ENCODE measurements at regions not wholly inside any gene's neighbourhood (a gene's known extent, or its start where the extent isn't known, plus 50 kb on each side); places are given as distances from the start of the nearest gene placed in this dataset.
"Not testable (repeated sequence)": the region's sequence is repeated elsewhere in the genome, so short reads cannot be mapped to it uniquely, and the experiment has no call there.

DNA sequence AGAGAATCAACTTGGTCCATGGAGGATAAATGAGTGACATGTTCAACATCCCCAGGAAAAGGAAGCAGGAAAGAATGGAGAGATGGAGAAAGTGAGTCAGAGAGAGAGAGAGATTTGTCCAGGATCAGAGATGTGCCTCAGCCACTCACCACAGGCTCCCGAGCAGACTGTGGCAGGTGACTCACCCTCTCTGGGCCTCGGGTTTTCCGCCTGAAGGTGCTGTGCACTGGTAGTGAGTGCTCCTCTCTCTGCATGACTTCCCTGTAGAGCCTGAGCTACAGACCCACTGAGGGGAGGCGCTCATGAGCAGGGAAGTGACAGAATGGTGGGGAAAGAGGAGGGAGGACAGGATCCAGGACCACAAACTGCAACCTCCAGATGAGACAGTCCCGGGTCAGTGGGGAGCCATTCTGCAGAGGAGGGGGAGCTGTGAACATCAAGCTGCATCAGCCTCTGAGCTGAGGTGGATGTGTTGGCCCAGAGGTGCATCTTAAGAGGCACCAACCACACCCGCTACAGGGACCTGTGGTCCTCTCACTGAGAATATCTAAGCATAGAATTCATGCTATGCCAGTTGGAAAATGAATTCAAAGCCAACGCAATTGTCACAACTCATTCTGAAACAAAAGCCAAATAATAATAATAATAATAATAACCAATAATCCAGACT is 433.4 kb downstream of the BRD1 start:
- no peak for DNase-seq (ENCODE audit: low read depth in 3 of 3)

DNA sequence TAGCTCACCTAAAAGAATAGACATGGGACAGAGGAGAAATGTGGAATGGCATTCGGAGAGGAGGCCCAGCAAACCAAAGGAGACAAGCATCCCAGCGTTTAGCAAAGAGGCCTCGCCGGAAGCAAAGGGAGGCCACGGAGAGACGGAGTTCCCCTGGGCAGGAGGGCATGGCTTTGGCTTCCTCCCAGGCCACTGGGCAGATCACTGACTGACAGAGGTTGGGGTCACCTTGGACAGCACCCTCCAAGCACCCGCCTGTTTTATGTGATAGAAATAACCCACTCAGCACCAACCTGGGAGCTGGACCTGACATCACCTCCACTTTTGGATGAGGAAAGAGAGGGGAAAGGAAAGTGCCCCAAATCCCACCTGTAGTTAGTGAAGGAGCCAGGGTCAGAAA is 434.1 kb downstream of the BRD1 start:
- no peak for DNase-seq (ENCODE audit: low read depth in 3 of 3)

DNA sequence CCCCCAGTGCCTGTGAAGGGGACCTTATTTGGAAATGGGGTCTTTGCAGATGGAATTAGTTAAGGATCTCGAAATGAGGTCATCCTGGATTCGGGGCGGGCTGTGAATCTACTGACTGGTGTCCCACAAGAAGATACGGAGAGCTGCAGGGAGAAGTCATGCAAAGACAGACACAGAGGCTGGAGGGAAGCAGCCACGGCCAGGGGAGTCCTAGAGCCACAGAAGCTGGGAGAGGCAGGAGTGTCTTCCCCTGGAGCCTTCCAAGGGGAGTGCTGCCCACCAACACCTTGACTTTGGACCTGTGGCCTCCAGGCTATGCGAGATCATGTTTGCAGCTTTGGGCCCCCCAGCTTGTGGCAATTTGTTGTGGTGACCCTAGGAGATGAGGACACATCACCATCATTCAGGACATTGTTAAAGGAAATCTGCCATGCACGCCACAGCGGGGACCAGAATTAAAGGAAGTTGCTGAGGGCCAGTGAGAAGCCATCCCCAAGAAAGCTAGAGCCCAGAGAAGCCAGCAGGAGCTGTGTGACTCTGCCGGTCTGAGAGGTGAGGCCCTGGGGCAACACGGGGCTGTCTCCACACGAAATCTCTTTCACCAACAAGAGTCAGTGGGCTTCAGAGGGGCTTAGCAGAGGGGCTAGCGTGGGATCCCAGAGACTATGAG is 434.7 kb downstream of the BRD1 start:
- DNase-seq (ENCODE audit: low read depth in 3 of 3): no peak

DNA sequence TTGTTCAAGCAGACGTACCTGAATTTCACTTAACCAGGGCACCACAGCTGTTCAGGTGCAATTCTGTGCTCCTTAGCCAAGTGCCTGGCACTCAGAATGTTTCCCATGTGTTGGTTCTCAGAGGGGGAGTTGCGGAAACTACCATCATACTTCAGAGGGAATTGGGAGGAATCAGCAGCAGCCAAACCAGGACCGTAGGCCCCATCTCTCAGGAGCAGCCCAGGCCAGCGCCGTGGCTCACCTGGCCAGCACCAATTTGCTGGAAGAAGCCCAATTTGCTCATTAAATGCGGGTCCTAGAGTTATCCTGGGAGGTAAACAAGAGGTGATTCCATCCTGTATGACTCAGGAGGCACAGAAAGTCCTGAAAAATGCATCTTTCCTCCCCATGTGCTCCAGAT is 435.4 kb downstream of the BRD1 start:
- no peak for DNase-seq (ENCODE audit: low read depth in 3 of 3)

DNA sequence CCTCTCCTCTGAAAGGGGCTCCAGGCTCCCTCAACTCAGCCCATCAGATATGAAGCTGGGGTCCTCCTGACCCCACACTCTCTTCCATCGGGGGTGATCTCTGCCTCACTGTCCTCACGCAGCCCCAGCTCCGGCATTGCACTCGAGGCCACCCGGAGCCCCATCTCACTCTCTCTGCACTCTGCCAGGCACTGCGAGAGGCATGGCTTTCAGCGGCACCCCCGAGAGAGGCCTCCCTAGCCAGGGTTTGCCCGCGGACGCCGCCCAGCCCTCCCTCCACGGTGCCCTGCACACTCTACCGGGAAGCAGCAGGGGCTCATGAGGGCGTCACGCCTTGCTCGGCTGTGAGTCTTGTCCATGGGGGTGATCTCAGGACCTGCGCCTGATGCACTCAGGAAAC is 436.2 kb downstream of the BRD1 start:
- DNase-seq (ENCODE audit: low read depth in 3 of 3): no peak

DNA sequence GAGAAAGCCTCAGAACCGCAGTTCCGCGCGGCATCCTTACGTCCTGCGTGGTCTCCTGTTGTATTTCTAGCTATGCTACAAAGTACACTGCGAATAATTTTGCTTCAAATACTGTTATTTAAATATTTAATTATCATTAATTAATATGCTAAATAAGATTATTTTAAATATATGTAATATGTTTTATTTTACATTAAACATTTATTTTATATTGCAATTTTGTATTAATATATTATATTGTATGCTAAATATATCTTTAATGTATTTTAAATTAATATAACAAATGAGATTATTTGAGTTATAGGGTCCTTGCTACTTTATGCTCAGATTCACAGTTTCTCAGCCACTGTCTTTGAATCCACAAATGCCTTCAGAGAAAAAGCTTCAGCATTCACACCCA is 436.7 kb downstream of the BRD1 start:
- no peak for DNase-seq (ENCODE audit: low read depth in 3 of 3)

DNA sequence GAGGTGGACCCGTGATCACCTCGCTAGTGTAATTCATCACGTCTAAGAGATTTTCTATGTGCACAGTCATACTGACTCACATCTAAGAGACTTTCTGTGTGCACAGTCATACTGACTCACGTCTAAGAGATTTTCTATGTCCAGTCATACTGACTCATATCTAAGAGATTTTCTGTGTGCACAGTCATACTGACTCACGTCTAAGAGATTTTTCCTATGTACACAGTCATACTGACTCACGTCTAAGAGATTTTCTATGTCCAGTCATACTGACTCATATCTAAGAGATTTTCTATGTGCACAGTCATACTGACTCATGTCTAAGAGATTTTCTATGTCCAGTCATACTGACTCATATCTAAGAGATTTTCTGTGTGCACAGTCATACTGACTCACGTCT is 443.8 kb downstream of the BRD1 start:
- DNase-seq (ENCODE audit: low read depth in 3 of 3): not testable (repeated sequence)

DNA sequence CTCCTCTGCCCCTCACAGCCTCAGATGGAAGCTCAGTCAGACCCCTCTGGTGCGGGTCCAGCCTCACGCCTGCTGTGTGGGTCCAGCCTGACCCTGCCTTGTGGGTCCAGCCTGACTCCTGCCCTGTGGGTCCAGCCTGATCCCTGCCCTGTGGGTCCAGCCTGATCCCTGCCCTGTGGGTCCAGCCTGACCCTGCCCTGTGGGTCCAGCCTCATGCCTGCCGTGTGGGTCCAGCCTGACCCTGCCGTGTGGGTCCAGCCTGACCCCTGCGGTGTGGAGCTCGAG is 445.3 kb downstream of the BRD1 start:
- no peak for DNase-seq (ENCODE audit: low read depth in 3 of 3)

DNA sequence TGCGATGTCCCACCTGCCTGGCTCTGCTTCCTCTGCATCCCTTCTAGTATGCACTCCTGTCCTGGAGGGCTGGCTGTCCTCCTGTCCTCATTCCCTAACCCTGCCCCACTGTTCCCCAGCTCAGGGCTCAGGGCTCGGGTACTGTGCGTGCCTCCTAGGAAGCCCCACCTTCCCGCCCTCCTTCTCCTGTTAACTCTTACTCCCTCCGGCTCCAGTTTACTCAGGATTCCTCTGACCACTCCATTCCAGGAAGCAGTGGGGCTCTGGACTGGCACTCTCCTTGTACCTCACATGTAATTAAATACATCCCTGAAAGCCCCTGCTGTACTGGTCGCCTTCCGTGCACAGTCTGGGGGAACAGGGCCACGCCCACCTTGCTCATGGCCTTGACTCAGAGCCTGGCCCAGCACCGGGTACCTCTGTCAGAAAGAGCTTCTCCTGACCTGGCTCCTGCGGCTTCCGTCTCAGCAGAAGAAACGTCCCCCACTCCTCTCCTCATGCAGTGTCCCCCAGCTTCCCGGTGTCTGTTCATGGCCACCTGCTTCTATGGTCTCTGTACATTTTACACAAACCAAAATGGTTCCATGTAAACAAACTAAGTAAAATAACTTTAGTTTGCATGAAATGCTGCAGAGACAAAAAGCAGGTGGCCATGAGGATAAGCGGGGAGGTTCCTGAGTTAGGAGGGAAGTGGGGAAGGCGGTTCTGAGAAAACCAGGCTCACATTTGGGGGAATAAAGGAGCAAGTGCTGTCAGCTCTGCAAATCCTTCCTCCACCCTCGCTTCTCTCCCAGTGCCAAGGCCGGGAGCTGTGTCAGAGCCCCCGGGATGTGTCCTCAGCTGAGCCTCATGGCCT is 445.9 kb downstream of the BRD1 start:
- no peak for DNase-seq (ENCODE audit: low read depth in 3 of 3)

DNA sequence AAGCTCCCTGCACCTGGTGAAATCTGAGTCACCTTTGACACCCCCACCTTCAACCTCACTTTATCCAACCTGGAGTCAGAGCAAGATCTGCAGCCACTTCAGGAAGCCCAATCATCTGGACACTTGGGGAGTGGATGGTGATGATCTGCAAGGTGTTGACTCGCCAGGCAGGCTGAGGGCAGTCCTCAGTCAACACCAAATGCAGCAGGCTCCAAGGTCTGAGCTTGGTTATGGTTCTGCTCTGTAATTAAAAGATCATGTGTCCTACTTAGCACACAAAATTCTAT is 446.9 kb downstream of the BRD1 start:
- DNase-seq (ENCODE audit: low read depth in 3 of 3): no peak

DNA sequence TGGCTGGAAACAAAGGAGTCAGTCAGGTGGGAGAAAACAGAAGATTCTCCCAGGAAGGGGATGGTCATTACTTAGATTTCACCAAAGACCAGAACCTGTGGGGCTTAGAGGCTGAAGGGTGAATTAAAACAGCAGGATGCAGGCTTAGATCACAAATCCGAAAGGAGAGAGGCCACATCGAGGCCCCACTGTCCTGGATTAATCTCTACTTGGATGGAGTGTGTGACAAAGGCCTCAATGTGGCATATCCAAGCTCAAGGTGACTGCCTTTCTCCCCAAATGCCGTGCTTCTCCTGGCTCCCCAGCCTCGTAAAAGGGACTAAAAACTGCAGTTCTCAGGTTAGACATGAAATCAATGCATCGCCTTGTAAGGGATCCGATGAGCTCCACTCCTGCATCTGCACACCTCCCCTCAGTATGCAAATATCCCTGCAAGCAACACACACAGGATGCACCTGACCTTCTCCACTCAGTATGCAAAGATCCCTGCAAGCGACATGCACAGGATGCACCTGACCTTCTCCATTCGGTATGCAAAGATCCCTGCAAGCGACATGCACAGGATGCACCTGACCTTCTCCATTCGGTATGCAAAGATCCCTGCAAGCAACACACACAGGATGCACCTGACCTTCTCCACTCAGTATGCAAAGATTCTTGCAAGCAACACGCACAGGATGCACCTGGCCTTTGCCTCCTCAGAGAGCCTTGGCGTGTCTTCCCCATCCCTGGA is 447.4 kb downstream of the BRD1 start:
- no peak for DNase-seq (ENCODE audit: low read depth in 3 of 3)

DNA sequence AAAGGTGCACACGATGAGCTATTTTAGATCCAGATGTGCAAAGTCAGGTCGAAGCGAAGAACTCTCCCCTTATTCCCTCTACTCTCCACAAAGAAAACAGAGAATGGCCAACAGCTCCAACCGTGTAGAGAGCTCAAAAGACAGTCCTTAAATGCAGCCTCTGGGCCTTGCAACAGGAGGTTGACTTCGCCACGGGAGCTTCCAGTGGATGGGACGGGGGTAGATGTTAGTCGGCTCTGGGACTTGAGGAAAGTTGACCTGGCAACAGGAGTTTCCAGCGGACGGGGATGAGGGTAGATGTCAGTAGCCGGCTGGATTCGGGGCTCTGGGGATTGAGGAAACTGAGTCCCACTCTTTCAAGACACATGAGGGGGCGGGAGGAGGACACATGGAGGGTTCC is 450.4 kb downstream of the BRD1 start:
- DNase-seq (ENCODE audit: low read depth in 3 of 3): no peak

DNA sequence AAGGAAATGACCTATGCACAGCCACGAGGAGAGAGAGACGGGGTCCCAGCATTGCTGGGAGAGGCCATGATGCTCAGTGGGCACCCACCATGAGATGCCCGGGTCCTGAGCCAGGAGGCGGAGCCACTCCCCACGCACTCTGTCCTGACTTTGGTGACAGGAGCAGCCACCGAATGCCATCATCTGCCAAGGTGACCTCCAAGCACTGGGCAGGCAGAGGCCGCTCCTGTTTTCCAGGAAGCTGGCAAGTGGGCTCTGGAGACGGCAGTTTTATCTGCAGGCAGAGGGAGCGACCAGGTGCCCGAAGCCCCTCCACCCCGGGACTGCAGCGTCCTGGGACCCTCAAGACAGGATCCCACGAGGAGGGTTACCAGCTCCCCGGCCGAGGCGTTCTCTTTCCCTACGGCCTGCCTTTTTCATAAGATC is 453.9 kb downstream of the BRD1 start:
- DNase-seq (ENCODE audit: low read depth in 3 of 3): no peak

DNA sequence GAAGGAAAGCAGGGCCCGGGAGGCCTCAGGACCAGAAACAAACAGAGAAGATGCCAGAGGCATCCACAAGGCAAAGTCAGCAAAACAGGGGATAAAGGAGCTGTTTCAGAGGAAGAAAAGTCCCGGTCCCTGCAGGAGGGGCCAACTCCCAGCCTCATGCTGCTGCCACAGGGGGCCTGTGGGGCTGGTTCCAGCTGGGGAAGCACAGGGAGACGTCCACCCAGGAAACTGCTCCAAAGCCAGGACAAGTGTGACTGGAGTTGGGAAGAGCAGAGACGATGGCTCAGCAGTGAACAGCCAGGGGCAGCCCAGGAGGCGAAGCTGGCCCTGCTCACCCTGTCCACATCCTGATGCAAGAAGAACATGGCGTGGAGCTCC is 454.4 kb downstream of the BRD1 start:
- no peak for DNase-seq (ENCODE audit: low read depth in 3 of 3)

DNA sequence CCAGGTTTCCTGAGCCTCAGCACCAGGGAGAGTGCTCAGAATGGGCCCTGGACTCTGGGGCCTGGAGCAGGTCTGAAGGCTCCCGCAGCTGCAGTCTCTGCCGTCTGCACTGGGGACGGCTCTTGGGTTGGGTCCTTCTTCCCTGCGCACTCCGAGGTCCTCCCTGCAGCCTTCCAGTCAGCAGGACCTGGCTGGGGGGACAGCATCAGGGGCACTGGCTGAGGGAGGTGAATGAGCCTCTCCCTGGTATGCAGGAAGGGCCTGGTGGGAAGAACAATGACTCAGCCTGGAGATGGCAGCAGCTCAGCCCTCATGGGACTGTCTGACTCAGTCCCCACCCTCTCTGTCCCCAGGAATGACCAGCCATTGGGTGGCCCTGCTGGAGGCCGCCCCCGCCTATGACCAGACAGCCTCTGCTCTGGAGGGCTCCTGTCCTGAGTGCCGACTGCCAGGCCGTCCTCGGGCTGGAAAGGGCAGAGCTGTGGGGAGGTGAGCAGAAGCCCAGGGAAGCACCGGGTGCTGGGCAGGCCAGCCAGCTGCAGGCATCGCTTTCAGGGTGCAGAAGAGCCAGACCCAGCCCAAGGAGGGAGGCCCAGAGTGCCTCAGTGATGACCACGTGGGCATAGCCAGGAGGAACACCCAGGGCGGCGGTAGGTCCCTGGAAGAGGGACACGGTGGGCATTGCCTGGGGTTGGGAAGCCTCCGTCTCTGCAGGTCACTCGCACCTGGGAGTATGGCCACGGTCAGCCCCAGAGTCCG is 455.0 kb downstream of the BRD1 start:
- DNase-seq (ENCODE audit: low read depth in 3 of 3): no peak

DNA sequence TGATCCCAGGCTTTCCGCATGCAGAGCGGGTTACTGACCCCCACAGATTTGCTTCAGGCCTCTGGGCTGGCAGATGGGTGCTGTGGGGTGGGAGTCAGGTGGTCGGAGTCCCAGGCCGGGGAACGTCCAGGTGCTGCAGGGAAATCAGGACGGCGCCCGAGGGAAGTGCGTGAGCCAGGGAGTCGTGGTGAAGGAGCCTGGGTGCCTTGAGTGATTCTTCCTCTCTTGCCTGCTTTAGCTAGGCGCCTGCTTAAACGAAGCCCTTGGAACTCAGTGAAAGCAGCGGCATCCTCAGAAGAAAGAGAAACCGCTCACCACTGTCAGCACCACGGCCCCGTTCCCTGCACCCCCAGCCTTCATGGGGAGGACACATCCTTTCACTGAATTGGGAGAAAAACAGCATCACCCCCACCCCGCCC is 455.6 kb downstream of the BRD1 start:
- no peak for DNase-seq (ENCODE audit: low read depth in 3 of 3)

DNA sequence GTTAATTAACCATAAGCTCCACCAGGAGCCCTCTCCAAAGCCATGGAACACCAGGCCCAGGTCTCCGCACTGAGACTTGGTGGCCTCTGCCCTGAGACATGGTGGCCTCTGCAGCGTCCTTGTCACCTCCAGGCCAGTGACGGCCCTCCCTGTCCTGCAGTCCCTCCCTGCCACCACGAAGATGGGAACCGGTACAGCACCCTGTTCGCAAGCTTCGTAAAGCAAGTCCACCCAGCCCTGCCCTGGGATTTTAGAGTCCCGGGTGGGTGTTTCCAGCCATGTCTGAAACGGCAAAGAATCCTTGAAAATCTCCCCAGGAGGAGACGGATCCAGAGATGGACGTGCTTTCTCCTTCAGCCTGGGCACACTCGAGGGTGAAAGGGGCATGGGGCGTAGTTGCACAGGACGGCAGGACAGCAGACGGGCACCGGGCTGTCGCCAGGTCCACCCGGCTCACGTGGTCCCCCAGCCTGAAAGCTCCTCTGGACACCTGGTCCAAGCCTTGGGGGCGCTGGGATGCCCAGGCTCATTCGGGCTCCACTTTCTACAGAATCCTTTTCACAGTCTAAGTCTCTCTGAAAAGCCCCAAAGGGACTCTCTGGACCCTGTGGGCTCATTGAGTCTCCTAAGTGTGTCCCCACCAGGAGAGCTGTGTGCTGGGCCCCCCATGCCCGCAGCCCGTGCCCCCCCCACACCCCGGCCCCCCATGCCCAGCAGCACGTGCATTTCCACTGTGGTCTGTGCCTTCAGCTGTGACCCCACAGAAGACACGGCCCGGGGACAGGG is 456.2 kb downstream of the BRD1 start:
- DNase-seq (ENCODE audit: low read depth in 3 of 3): no peak

DNA sequence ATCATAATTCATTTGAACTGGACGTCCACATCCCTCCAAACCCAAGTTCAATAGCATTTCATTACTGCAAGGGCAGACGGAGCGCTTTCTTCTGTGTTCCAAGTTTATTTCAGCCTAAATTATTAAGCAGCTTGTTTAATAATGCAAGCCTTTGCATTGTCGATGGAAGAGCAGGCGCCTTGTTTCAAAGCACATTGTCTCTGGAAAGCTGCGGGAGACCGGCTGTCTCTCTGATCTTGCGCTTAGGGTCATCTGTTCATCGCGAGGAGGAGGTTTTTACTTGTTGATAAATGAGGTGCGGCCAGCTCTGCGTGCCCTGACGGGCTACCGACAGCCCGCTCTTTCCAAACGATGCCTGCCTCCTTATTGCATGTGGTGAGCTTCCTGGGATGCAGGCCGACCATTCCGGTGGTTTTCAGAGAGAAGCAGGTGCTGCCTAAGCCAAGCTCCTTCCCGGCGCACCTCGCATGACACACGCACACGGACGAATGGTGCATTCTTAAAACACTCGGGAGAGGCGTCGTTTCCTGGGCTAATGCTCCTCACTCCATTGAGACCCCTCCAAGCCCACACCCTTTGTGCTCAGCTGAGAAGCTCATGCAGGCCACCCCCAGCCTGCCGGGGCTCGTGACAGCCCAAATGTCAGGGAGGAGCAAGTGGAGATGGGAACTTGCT is 456.9 kb downstream of the BRD1 start:
- DNase-seq (ENCODE audit: low read depth in 3 of 3): no peak

DNA sequence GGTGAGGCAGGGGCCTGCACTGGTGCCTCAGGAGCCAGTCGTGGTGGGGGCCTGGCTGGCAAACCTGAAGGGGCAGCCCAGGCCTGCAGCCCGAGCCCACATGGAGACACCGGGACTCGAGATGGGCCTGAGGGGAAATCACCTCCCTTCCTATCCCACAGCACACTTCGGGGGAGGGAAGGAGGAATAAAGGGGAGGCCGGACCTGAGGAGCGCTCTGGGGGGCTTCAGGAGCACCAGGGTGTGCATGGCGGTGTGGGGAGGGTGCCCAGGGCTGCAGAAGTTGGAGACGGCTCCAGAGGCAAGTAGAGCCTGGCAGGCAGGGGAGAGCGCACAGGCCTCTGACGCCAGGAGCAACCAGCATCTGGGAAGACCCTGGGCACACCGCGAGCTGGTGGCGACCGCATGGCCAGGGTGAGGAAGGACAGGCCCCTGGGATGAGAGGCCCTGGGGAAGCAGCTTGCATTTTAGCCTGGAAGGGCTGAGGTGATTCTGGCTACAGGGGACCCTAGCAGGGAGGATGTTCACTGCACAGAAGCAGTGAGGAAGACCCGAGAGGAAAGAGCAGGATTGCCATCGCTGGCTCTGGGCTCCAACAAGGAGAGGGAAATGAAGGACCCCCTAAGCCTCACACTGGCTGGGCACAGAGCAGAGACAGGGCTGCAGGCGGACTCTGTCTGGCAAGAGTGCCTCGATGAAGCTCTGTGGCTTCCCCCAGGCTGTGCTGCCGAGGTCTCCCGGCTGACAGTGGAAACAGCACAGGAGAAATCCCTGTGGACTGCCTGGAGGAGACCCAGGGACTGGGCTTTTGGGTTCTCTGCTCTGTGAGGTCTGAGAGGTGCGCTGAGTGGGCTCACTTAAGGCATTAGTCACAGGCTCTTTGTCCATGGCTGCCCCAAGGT is 457.7 kb downstream of the BRD1 start:
- no peak for DNase-seq (ENCODE audit: low read depth in 3 of 3)

All from stimulated activated CD4-positive, alpha-beta T cell treated with anti-CD3 and anti-CD28 coated beads, TNF-alpha, amount 100 ng/mL, for 48 hours (primary cell).